Lower lobe of right lung (tissue), 2 donors: ENCODE measurements at regions not wholly inside any gene's neighbourhood (a gene's known extent, or its start where the extent isn't known, plus 50 kb on each side); places are given as distances from the start of the nearest gene placed in this dataset.

Source experiments
- ATAC-seq, 2 donors: fragments of 200-7000 bp; cut with Tn5 transposase; one replicate each; pipeline ENCODE4 v1.9.1; 2020 to 2022; ENCODE audit warnings: mild to moderate bottlenecking in 2 of 2, moderate library complexity in 2 of 2
- DNase-seq: peaks from one replicate; pipeline ENCODE4 v3.0.0-alpha.2; 2020
- H3K27ac ChIP-seq: fragments of 200-600 bp; one replicate; pipeline ENCODE4 v1.8.0; 2022
- H3K27me3 ChIP-seq: fragments of 200-600 bp; one replicate; pipeline ENCODE4 v1.8.0; 2022; ENCODE audit warnings: low read depth
- H3K36me3 ChIP-seq: fragments of 200-600 bp; one replicate; pipeline ENCODE4 v1.8.0; 2022; ENCODE audit warnings: mild to moderate bottlenecking
- H3K4me1 ChIP-seq: fragments of 200-600 bp; one replicate; pipeline ENCODE4 v1.8.0; 2022
- H3K4me3 ChIP-seq: fragments of 200-600 bp; one replicate; pipeline ENCODE4 v1.8.0; 2022; ENCODE audit warnings: mild to moderate bottlenecking
- H3K9me3 ChIP-seq: fragments of 200-600 bp; one replicate; pipeline ENCODE4 v1.8.0; 2022
- CTCF ChIP-seq: fragments of 200-600 bp; IDR thresholded peaks from one replicate; pipeline ENCODE4 v1.8.0; 2022; ENCODE audit warnings: antibody characterized with exemption, mild to moderate bottlenecking
- intact Hi-C: fragments of 100-400 bp; cut with DNase I; formaldehyde crosslinking; loops from one replicate; pipeline ENCODE4 v1.11.0; 2022
- donor health status: DM: no; HTN: yes; CAD: no; lungs with severe emphysema.

- Histone ChIP-seq H3K36me3 (no peaks in the 10 kb centered on the region), H3K9me3 (no peaks in the 10 kb centered on the region), H3K27ac (no peak overlapping the region), H3K27me3 (no peaks in the 10 kb centered on the region), H3K4me3 (no peak overlapping the region), H3K4me1 (peaks cover 21% of the 10 kb centered on the region)
- ATAC-seq, result no peak
- DNase-seq, result no peak
- intact Hi-C loops, result no loop called here
- no peak for TF ChIP-seq CTCF
Observed at GRCh38 chr10:88058750-88059149, 195.3 kb downstream of the PTEN start.

- no peak for DNase-seq
- H3K27me3 ChIP-seq, result no peaks in the 10 kb centered on the region
- H3K36me3 ChIP-seq, result no peaks in the 10 kb centered on the region
- ATAC-seq, result no peak
- H3K4me3 ChIP-seq, result no peak overlapping the region
- no peaks in the 10 kb centered on the region for H3K9me3 ChIP-seq
- no peak for TF ChIP-seq CTCF
- intact Hi-C loops, result no loop called here
- peaks cover 25% of the 10 kb centered on the region for H3K4me1 ChIP-seq
- H3K27ac ChIP-seq, result no peak overlapping the region
Observed at GRCh38 chr10:88059190-88059589, 195.8 kb downstream of the PTEN start.

DNA sequence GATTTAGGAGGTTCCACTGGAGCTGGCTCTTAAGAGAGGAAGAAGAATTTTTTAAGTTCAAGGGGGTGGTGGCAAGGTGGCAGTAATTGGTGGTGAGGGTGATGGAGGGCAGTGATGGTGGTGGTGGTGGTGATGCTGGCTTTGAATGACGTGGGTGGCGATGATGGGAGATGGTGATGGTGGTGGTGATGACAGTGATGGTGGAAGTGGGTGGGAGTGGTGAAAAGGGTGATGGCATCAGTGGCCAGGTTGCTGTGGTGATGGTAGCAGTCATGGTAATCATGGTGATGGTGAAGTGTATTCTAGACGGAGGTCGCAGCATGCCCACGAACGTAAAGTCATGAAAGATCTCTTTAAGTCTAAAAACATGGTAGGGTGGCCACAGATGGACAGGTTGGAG is 197.3 kb downstream of the PTEN start:
- Histone ChIP-seq H3K9me3 (no peaks in the 10 kb centered on the region), H3K4me3 (no peak overlapping the region), H3K27me3 (no peaks in the 10 kb centered on the region), H3K4me1 (peaks cover 41% of the 10 kb centered on the region), H3K27ac (no peak overlapping the region), H3K36me3 (no peaks in the 10 kb centered on the region)
- ATAC-seq (no peak), DNase-seq (no peak)
- intact Hi-C loops, result no loop called here
- TF ChIP-seq CTCF, result no peak

DNA sequence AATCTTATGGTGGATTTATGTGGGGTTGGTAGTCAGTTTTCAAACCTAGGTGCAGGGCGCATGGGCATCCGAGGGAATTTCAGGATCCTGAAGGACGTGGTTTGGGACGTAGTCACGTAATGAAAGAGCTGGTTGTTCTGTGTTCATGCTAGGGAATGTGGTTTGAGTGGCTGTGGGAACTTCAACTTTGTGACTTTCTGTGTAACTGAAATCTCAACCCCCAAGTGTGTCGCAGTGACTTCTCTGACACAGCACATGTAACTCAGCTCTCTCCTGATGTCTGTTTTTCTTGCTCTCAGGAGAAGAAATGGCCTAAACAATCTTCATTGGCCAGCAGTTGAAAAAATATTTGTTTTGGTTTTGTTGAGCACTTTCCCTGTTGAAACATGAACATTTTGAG is 199.0 kb downstream of the PTEN start:
- no peak for TF ChIP-seq CTCF
- Histone ChIP-seq H3K27me3 (no peaks in the 10 kb centered on the region), H3K4me1 (peaks cover 57% of the 10 kb centered on the region), H3K36me3 (no peaks in the 10 kb centered on the region), H3K27ac (peak overlapping the region; percentile 56), H3K9me3 (no peaks in the 10 kb centered on the region), H3K4me3 (no peak overlapping the region)
- intact Hi-C loops, result no loop called here
- DNase-seq, result no peak
- ATAC-seq, result peak; percentile 26 to 51

GRCh38 chr10:88062798-88063472 is 199.5 kb downstream of the PTEN start:
- H3K27me3 ChIP-seq, result no peaks in the 10 kb centered on the region
- intact Hi-C loops, result no loop called here
- peak overlapping the region; percentile 56 for H3K27ac ChIP-seq
- ATAC-seq (peak in 1 of 2 donors; percentile 18), DNase-seq (no peak)
- H3K36me3 ChIP-seq, result no peaks in the 10 kb centered on the region
- no peaks in the 10 kb centered on the region for H3K9me3 ChIP-seq
- no peak for TF ChIP-seq CTCF
- peaks cover 61% of the 10 kb centered on the region for H3K4me1 ChIP-seq
- no peak overlapping the region for H3K4me3 ChIP-seq
